Activated CD8-positive, alpha-beta T cell treated with anti-CD3 and anti-CD28 coated beads for 36 hours (primary cell): ENCODE measurements at regions not wholly inside any gene's neighbourhood (a gene's known extent, or its start where the extent isn't known, plus 50 kb on each side); places are given as distances from the start of the nearest gene placed in this dataset.

Source experiments
- ATAC-seq: fragments of 200-7000 bp; cut with Tn5 transposase; one replicate; pipeline ENCODE4 v1.10.0; 2021; ENCODE audit warnings: mild to moderate bottlenecking, moderate library complexity
- CTCF ChIA-PET: fragments of 350-600 bp; sonication (Branson Sonifier 250); formaldehyde crosslinking; loops from one replicate; lab custom pipeline; 2021; ENCODE audit warnings: antibody characterized with exemption; lab: Charles Lee
- POLR2A ChIA-PET: fragments of 350-600 bp; sonication (Branson Sonifier 250); formaldehyde crosslinking; loops from one replicate; lab custom pipeline; 2021; ENCODE audit warnings: antibody characterized with exemption; lab: Charles Lee
- DNase-seq: peaks from one replicate; pipeline ENCODE4 v3.0.0-alpha.2; 2020
- H3K27ac Mint-ChIP-seq: one replicate; pipeline ENCODE4 v1.8.0; 2021; ENCODE audit warnings: mild to moderate bottlenecking, mixed read lengths
- H3K27me3 Mint-ChIP-seq: one replicate; pipeline ENCODE4 v1.8.0; 2021; ENCODE audit warnings: mixed read lengths
- H3K36me3 Mint-ChIP-seq: one replicate; pipeline ENCODE4 v1.8.0; 2021; ENCODE audit warnings: low read depth, mixed read lengths
- H3K4me1 Mint-ChIP-seq: one replicate; pipeline ENCODE4 v1.8.0; 2021; ENCODE audit warnings: low read depth, mixed read lengths
- H3K4me3 Mint-ChIP-seq: one replicate; pipeline ENCODE4 v1.8.0; 2021; ENCODE audit warnings: mild to moderate bottlenecking, moderate library complexity, mixed read lengths
- H3K9me3 Mint-ChIP-seq: one replicate; pipeline ENCODE4 v1.8.0; 2021; ENCODE audit warnings: mixed read lengths
- CTCF ChIP-seq: fragments of 200-600 bp; IDR thresholded peaks from one replicate; pipeline ENCODE4 v1.8.0; 2022; ENCODE audit warnings: antibody characterized with exemption, mild to moderate bottlenecking
- intact Hi-C: fragments of 100-400 bp; cut with micrococcal nuclease; formaldehyde crosslinking; loops from one replicate; pipeline ENCODE4 v1.10.0; 2022

- no peak for TF ChIP-seq CTCF
- Mint-ChIP-seq H3K4me3 (no peak overlapping the region), H3K27me3 (no peaks in the 10 kb centered on the region), H3K4me1 (peaks cover 4% of the 10 kb centered on the region), H3K9me3 (peaks cover 22% of the 10 kb centered on the region), H3K36me3 (peaks cover 5% of the 10 kb centered on the region), H3K27ac (no peak overlapping the region)
- ChIA-PET POLR2A (no interaction called here), CTCF (no interaction called here)
- DNase-seq (no peak), ATAC-seq (peak; percentile 51)
- intact Hi-C loops = no loop called here
Measured at GRCh38 chr6:169997930-169998218, 246.5 kb downstream of the ERMARD start.

GRCh38 chr6:169997187-169997929 lies 245.9 kb downstream of the ERMARD start:
- intact Hi-C loops = no loop called here
- Mint-ChIP-seq H3K27ac (no peak overlapping the region), H3K4me3 (no peak overlapping the region), H3K36me3 (peaks cover 2% of the 10 kb centered on the region), H3K4me1 (peaks cover 7% of the 10 kb centered on the region), H3K9me3 (peaks cover 17% of the 10 kb centered on the region), H3K27me3 (no peaks in the 10 kb centered on the region)
- DNase-seq (no peak), ATAC-seq (no peak)
- CTCF ChIA-PET = interaction anchor here (1.4 kb wide), 1 partner anchor 165 kb away, joined by 4 read pairs; no protein-coding TSS in a partner anchor
- POLR2A ChIA-PET = no interaction called here
- TF ChIP-seq CTCF = no peak

- intact Hi-C loops = no loop called here
- H3K9me3 Mint-ChIP-seq = peaks cover 9% of the 10 kb centered on the region
- no peaks in the 10 kb centered on the region for H3K27me3 Mint-ChIP-seq
- H3K4me1 Mint-ChIP-seq = peaks cover 15% of the 10 kb centered on the region
- ChIA-PET CTCF (interaction anchor here (1.4 kb wide), 1 partner anchor 165 kb away, joined by 4 read pairs; no protein-coding TSS in a partner anchor), POLR2A (no interaction called here)
- TF ChIP-seq CTCF = no peak
- DNase-seq (no peak), ATAC-seq (no peak)
- no peaks in the 10 kb centered on the region for H3K36me3 Mint-ChIP-seq
- no peak overlapping the region for H3K4me3 Mint-ChIP-seq
- H3K27ac Mint-ChIP-seq = no peak overlapping the region
Measured at GRCh38 chr6:169996378-169997051, 245.1 kb downstream of the ERMARD start.

GRCh38 chr6:169994739-169995138 lies 243.3 kb downstream of the ERMARD start:
- H3K9me3 Mint-ChIP-seq = no peaks in the 10 kb centered on the region
- no peak overlapping the region for H3K27ac Mint-ChIP-seq
- POLR2A ChIA-PET = interaction anchor here (0.8 kb wide), 1 partner anchor 45 kb away, joined by 3 read pairs; no protein-coding TSS in a partner anchor
- H3K36me3 Mint-ChIP-seq = no peaks in the 10 kb centered on the region
- CTCF ChIA-PET = no interaction called here
- intact Hi-C loops = loop anchor here (5.0 kb wide), 1 partner anchor 298 kb away; the partner anchor contains the start of gene DLL1
- no peaks in the 10 kb centered on the region for H3K27me3 Mint-ChIP-seq
- DNase-seq (no peak), ATAC-seq (no peak)
- peaks cover 26% of the 10 kb centered on the region for H3K4me1 Mint-ChIP-seq
- no peak for TF ChIP-seq CTCF
- no peak overlapping the region for H3K4me3 Mint-ChIP-seq
